PC-9 (cell line): ENCODE measurements at regions not wholly inside any gene's neighbourhood (a gene's known extent, or its start where the extent isn't known, plus 50 kb on each side); places are given as distances from the start of the nearest gene placed in this dataset.

Experiments
- BruUV-seq: library from RNA; stranded (reverse); fragments of 400-500 nt; replicated peaks from 2 replicates; lab custom pipeline; 2021; lab: Mats Ljungman, UMichigan
- CTCF ChIA-PET: fragments of 300-600 bp; sonication (Branson Sonifier 250); formaldehyde crosslinking; loops from one replicate; lab custom pipeline; 2022; ENCODE audit warnings: antibody characterized with exemption; lab: Charles Lee
- POLR2A ChIA-PET: fragments of 300-600 bp; sonication (Branson Sonifier 250); formaldehyde crosslinking; loops from one replicate; lab custom pipeline; 2022; ENCODE audit warnings: antibody characterized with exemption; ENCODE audit not compliant: unreplicated experiment; lab: Charles Lee
- DNase-seq, 2 experiments: peaks; one replicate each; pipeline versions ENCODE4 v3.0.0 to v3.0.0-alpha.2; 2015 to 2022; ENCODE audit warnings: mixed read lengths in 1 of 2
- H2AFZ ChIP-seq: fragments of 200-600 bp; sonication (generic); 2 replicates; pipeline ENCODE4 v1.8.1; 2017; ENCODE audit warnings: antibody characterized with exemption
- H3F3A ChIP-seq: fragments of 200-600 bp; sonication (generic); 2 replicates; pipeline ENCODE4 v1.8.1; 2017; ENCODE audit warnings: antibody characterized with exemption, mild to moderate bottlenecking, low read depth; ENCODE audit not compliant: insufficient read depth
- H3K27ac ChIP-seq: fragments of 200-600 bp; sonication (generic); 2 replicates; pipeline ENCODE4 v1.6.1; 2016; ENCODE audit warnings: mixed run types
- H3K27me3 ChIP-seq: fragments of 200-600 bp; sonication (generic); 2 replicates; pipeline ENCODE4 v1.6.1; 2016; ENCODE audit warnings: low read depth, mixed run types; ENCODE audit not compliant: insufficient read depth
- H3K36me3 ChIP-seq: fragments of 200-600 bp; sonication (generic); 2 replicates; pipeline ENCODE4 v1.6.1; 2016; ENCODE audit warnings: low read depth, mixed run types
- H3K4me1 ChIP-seq: fragments of 200-600 bp; sonication (generic); replicated peaks from 2 replicates; pipeline ENCODE4 v1.6.1; 2016; ENCODE audit warnings: mixed run types; ENCODE audit not compliant: insufficient read depth
- H3K4me2 ChIP-seq: fragments of 200-600 bp; sonication (generic); 2 replicates; pipeline ENCODE4 v1.6.1; 2017; ENCODE audit warnings: mixed run types
- H3K4me3 ChIP-seq: fragments of 200-600 bp; sonication (generic); 2 replicates; pipeline ENCODE4 v1.6.1; 2016; ENCODE audit warnings: mixed run types
- H3K79me2 ChIP-seq: fragments of 200-600 bp; sonication (generic); 2 replicates; pipeline ENCODE4 v1.6.1; 2017; ENCODE audit warnings: low read depth, mixed run types
- H3K9me2 ChIP-seq: fragments of 200-600 bp; sonication (generic); 2 replicates; pipeline ENCODE4 v1.8.1; 2017; ENCODE audit warnings: mild to moderate bottlenecking; ENCODE audit not compliant: insufficient read depth
- H3K9me3 ChIP-seq: fragments of 200-600 bp; sonication (generic); 2 replicates; pipeline ENCODE4 v1.8.1; 2016; ENCODE audit warnings: low read depth; ENCODE audit not compliant: insufficient read depth
- H4K20me1 ChIP-seq: fragments of 200-600 bp; sonication (generic); 2 replicates; pipeline ENCODE4 v1.8.1; 2017; ENCODE audit not compliant: insufficient read depth
- CTCF ChIP-seq: fragments of 200-600 bp; sonication (generic); conservative IDR thresholded peaks from 2 replicates; pipeline ENCODE4 v1.6.1; 2017; ENCODE audit warnings: mixed run types, antibody characterized with exemption, mild to moderate bottlenecking, moderate library complexity
- EZH2 ChIP-seq: fragments of 200-600 bp; sonication (generic); IDR thresholded peaks from 2 replicates; pipeline ENCODE4 v1.8.0; 2017; ENCODE audit warnings: antibody characterized with exemption, low read depth
- intact Hi-C: fragments of 100-400 bp; cut with micrococcal nuclease; formaldehyde crosslinking; loops from one replicate; pipeline ENCODE4 v1.10.0; 2022; ENCODE audit not compliant: unreplicated experiment

- POLR2A ChIA-PET, result no interaction called here
These were observed 821.3 kb upstream of the API5 start for GRCh38 chr11:42490506-42490905.

GRCh38 chr11:42494459-42494858, 817.3 kb upstream of the API5 start:
- H3K4me3 ChIP-seq, result no peak overlapping the region
- ChIA-PET POLR2A (no interaction called here), CTCF (no interaction called here)
- no peak for DNase-seq
- H3K27ac ChIP-seq, result no peak overlapping the region
- H3K36me3 ChIP-seq, result no peaks in the 10 kb centered on the region
- H3K9me3 ChIP-seq, result no peaks in the 10 kb centered on the region; the same call in 1 of the 2 replicates
- BruUV-seq, result no TSS peak
- H3K9me2 ChIP-seq, result no peaks in the 10 kb centered on the region; the same call in 1 of the 2 replicates
- TF ChIP-seq EZH2 (no peak), CTCF (no peak)
- no peak overlapping the region for H2AFZ ChIP-seq
- no peaks in the 10 kb centered on the region for H3F3A ChIP-seq
- no peaks in the 10 kb centered on the region for H4K20me1 ChIP-seq
- H3K79me2 ChIP-seq, result no peaks in the 10 kb centered on the region
- intact Hi-C loops, result no loop called here
- no peak overlapping the region for H3K4me2 ChIP-seq
- no peaks in the 10 kb centered on the region for H3K27me3 ChIP-seq
- no peaks in the 10 kb centered on the region for H3K4me1 ChIP-seq

More at GRCh38 chr11:42490506-42490905, 821.3 kb upstream of the API5 start:
- Histone ChIP-seq H2AFZ (no peak overlapping the region), H3K4me3 (no peak overlapping the region), H3K27me3 (no peaks in the 10 kb centered on the region), H3K79me2 (no peaks in the 10 kb centered on the region), H3K27ac (no peak overlapping the region), H3F3A (no peaks in the 10 kb centered on the region), H3K9me2 (no peaks in the 10 kb centered on the region; the same call in 1 of the 2 replicates), H4K20me1 (no peaks in the 10 kb centered on the region), H3K4me2 (no peak overlapping the region), H3K9me3 (no peaks in the 10 kb centered on the region; the same call in 1 of the 2 replicates), H3K36me3 (no peaks in the 10 kb centered on the region), H3K4me1 (no peaks in the 10 kb centered on the region)
- TF ChIP-seq CTCF (no peak), EZH2 (no peak)
- CTCF ChIA-PET, result no interaction called here
- BruUV-seq, result no TSS peak
- no peak for DNase-seq
- intact Hi-C loops, result no loop called here

GRCh38 chr11:42498971-42499370, 812.8 kb upstream of the API5 start:
- Histone ChIP-seq H4K20me1 (no peaks in the 10 kb centered on the region), H3K9me3 (no peaks in the 10 kb centered on the region), H3K27ac (no peak overlapping the region), H3K4me3 (no peak overlapping the region), H3K36me3 (no peaks in the 10 kb centered on the region), H3K4me1 (no peaks in the 10 kb centered on the region), H3K9me2 (no peaks in the 10 kb centered on the region), H3K79me2 (no peaks in the 10 kb centered on the region), H3K4me2 (no peak overlapping the region), H3F3A (no peaks in the 10 kb centered on the region), H2AFZ (no peak overlapping the region), H3K27me3 (no peaks in the 10 kb centered on the region)
- intact Hi-C loops, result no loop called here
- POLR2A ChIA-PET, result no interaction called here
- CTCF ChIA-PET, result no interaction called here
- DNase-seq, result no peak
- no peak for TF ChIP-seq CTCF
- TF ChIP-seq EZH2, result no peak
- no TSS peak for BruUV-seq
